CD4-positive, alpha-beta T cell (primary cell): ENCODE measurements at regions not wholly inside any gene's neighbourhood (a gene's known extent, or its start where the extent isn't known, plus 50 kb on each side); places are given as distances from the start of the nearest gene placed in this dataset.

Source experiments
- ATAC-seq: fragments of 200-7000 bp; cut with Tn5 transposase; one replicate; pipeline ENCODE4 v1.10.0; 2022; ENCODE audit warnings: mild to moderate bottlenecking; ENCODE audit not compliant: poor library complexity
- CTCF ChIA-PET: fragments of 350-600 bp; sonication (Branson Sonifier 250); formaldehyde crosslinking; loops from one replicate; lab custom pipeline; 2021; ENCODE audit warnings: antibody characterized with exemption, inconsistent platforms; lab: Charles Lee
- POLR2A ChIA-PET: fragments of 350-600 bp; sonication (Branson Sonifier 250); formaldehyde crosslinking; loops from one replicate; lab custom pipeline; 2021; ENCODE audit warnings: antibody characterized with exemption, inconsistent platforms; lab: Charles Lee
- DNase-seq, 14 experiments: peaks; one replicate each; pipeline ENCODE4 v3.0.0-alpha.2; 2013 to 2020; ENCODE audit warnings: mixed read lengths in 2 of 14
- H3K27ac ChIP-seq, 2 donors: one replicate each; pipeline versions ENCODE4 v1.5.1 to v1.7.0; 2013; ENCODE audit warnings: low read length in 2 of 2, low read depth in 1 of 2, mild to moderate bottlenecking in 1 of 2
- H3K27me3 ChIP-seq, 2 experiments: 1 replicate in 1 of 2; 2 replicates in 1 of 2; pipeline versions ENCODE4 v1.6.1 to v1.7.0; 2013; ENCODE audit warnings: low read length in 2 of 2, control low read depth in 1 of 2, mild to moderate bottlenecking in 1 of 2, moderate library complexity in 1 of 2; ENCODE audit not compliant: insufficient read depth in 2 of 2, control insufficient read depth in 1 of 2
- H3K36me3 ChIP-seq: one replicate; pipeline ENCODE4 v1.6.1; 2013; ENCODE audit warnings: low read length, control low read depth; ENCODE audit not compliant: insufficient read depth
- H3K4me1 ChIP-seq: one replicate; pipeline ENCODE4 v1.6.1; 2013; ENCODE audit warnings: low read length, control low read depth; ENCODE audit not compliant: insufficient read depth
- H3K4me3 ChIP-seq: one replicate; pipeline ENCODE4 v1.5.1; 2013; ENCODE audit warnings: mild to moderate bottlenecking, low read length, moderate library complexity
- H3K9me3 ChIP-seq, 2 experiments: 1 replicate in 1 of 2; 2 replicates in 1 of 2; pipeline versions ENCODE4 v1.6.1 to v1.7.0; 2013; ENCODE audit warnings: low read length in 2 of 2, mild to moderate bottlenecking in 2 of 2, control low read depth in 1 of 2, moderate library complexity in 1 of 2; ENCODE audit not compliant: control insufficient read depth in 1 of 2, insufficient read depth in 1 of 2
- H3K27ac Mint-ChIP-seq: one replicate; pipeline ENCODE4 v1.8.0; 2020; ENCODE audit warnings: mixed read lengths
- H3K27me3 Mint-ChIP-seq: one replicate; pipeline ENCODE4 v1.8.0; 2021; ENCODE audit warnings: mixed read lengths
- H3K36me3 Mint-ChIP-seq: one replicate; pipeline ENCODE4 v1.8.0; 2021; ENCODE audit warnings: low read depth, mixed read lengths
- H3K4me1 Mint-ChIP-seq: one replicate; pipeline ENCODE4 v1.8.0; 2021; ENCODE audit warnings: low read depth, mixed read lengths
- H3K4me3 Mint-ChIP-seq: one replicate; pipeline ENCODE4 v1.8.0; 2020; ENCODE audit warnings: mild to moderate bottlenecking, mixed read lengths
- H3K9me3 Mint-ChIP-seq: one replicate; pipeline ENCODE4 v1.8.0; 2020; ENCODE audit warnings: mixed read lengths
- CTCF ChIP-seq: fragments of 200-600 bp; IDR thresholded peaks from one replicate; pipeline ENCODE4 v1.8.0; 2022; ENCODE audit warnings: antibody characterized with exemption, mild to moderate bottlenecking
- intact Hi-C, 2 experiments: fragments of 100-400 bp; cut with DNase I in 1 of 2; cut with micrococcal nuclease in 1 of 2; formaldehyde crosslinking; loops; one replicate each; pipeline versions ENCODE4 v1.15.1 to v1.9.0; 2023 to 2025; cut with DNase I, micrococcal nuclease

- ATAC-seq (no peak), DNase-seq (no peak)
- Histone ChIP-seq H3K27ac (no peak overlapping the region), H3K9me3 (no peaks in the 10 kb centered on the region), H3K27me3 (no peaks in the 10 kb centered on the region), H3K4me3 (no peak overlapping the region), H3K4me1 (no peaks in the 10 kb centered on the region), H3K36me3 (no peaks in the 10 kb centered on the region)
- intact Hi-C loops: no loop called here
- TF ChIP-seq CTCF: no peak
- no peak overlapping the region for H3K4me3 Mint-ChIP-seq
- POLR2A ChIA-PET: no interaction called here
- no peaks in the 10 kb centered on the region for H3K9me3 Mint-ChIP-seq
- CTCF ChIA-PET: no interaction called here
- no peaks in the 10 kb centered on the region for H3K36me3 Mint-ChIP-seq
- H3K4me1 Mint-ChIP-seq: no peaks in the 10 kb centered on the region
- no peaks in the 10 kb centered on the region for H3K27me3 Mint-ChIP-seq
- H3K27ac Mint-ChIP-seq: no peak overlapping the region
Measured at GRCh38 chr1:214934045-214934444, 148.5 kb upstream of the KCNK2 start.

GRCh38 chr1:214935258-214935657 lies 147.3 kb upstream of the KCNK2 start:
- Histone ChIP-seq H3K4me3 (no peak overlapping the region), H3K27ac (no peak overlapping the region), H3K9me3 (no peaks in the 10 kb centered on the region), H3K27me3 (no peaks in the 10 kb centered on the region), H3K4me1 (no peaks in the 10 kb centered on the region), H3K36me3 (no peaks in the 10 kb centered on the region)
- no peaks in the 10 kb centered on the region for H3K36me3 Mint-ChIP-seq
- ATAC-seq (no peak), DNase-seq (no peak)
- intact Hi-C loops: no loop called here
- CTCF ChIA-PET: interaction anchor here (0.6 kb wide), 1 partner anchor 1896 kb away, joined by 3 read pairs; no protein-coding TSS in a partner anchor
- no peaks in the 10 kb centered on the region for H3K4me1 Mint-ChIP-seq
- H3K27me3 Mint-ChIP-seq: no peaks in the 10 kb centered on the region
- TF ChIP-seq CTCF: no peak
- H3K4me3 Mint-ChIP-seq: no peak overlapping the region
- POLR2A ChIA-PET: no interaction called here
- H3K27ac Mint-ChIP-seq: no peak overlapping the region
- no peaks in the 10 kb centered on the region for H3K9me3 Mint-ChIP-seq

GRCh38 chr1:214939180-214939579 lies 143.4 kb upstream of the KCNK2 start:
- ChIA-PET CTCF (no interaction called here), POLR2A (no interaction called here)
- Histone ChIP-seq H3K4me1 (no peaks in the 10 kb centered on the region), H3K27ac (no peak overlapping the region), H3K9me3 (no peaks in the 10 kb centered on the region), H3K36me3 (no peaks in the 10 kb centered on the region), H3K27me3 (no peaks in the 10 kb centered on the region), H3K4me3 (no peak overlapping the region)
- H3K4me1 Mint-ChIP-seq: no peaks in the 10 kb centered on the region
- DNase-seq (no peak), ATAC-seq (no peak)
- H3K27ac Mint-ChIP-seq: no peak overlapping the region
- no peaks in the 10 kb centered on the region for H3K9me3 Mint-ChIP-seq
- no peaks in the 10 kb centered on the region for H3K36me3 Mint-ChIP-seq
- no peak overlapping the region for H3K4me3 Mint-ChIP-seq
- no peak for TF ChIP-seq CTCF
- intact Hi-C loops: no loop called here
- H3K27me3 Mint-ChIP-seq: no peaks in the 10 kb centered on the region
